HG02678 (cell line): ENCODE measurements at regions not wholly inside any gene's neighbourhood (a gene's known extent, or its start where the extent isn't known, plus 50 kb on each side); places are given as distances from the start of the nearest gene placed in this dataset.

Experiments
- ATAC-seq: cut with Tn5 transposase; IDR thresholded peaks from one replicate; pipeline ENCODE4 v1.9.1; 2021; ENCODE audit warnings: mild to moderate bottlenecking, moderate library complexity; ENCODE audit not compliant: unreplicated experiment

DNA sequence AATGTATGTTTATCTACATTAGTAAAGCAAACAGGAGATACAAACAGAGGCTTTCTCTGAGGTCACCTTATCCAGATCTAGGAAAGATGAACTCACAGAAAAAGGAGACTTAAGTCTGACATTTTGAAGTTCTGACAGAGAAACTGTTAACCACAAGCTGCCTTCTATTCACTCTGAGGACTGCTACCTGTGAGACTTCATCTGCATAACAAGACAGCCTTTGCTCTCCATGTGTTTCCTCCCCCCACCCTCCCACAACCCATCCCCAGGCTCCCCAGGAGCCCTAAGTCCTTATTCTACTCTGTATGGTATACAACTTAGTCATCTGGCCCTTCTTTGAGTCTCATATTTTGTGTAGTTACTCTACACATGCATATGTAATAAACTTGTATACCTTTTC is 699.0 kb downstream of the FGF9 start:
- no peak for ATAC-seq

DNA sequence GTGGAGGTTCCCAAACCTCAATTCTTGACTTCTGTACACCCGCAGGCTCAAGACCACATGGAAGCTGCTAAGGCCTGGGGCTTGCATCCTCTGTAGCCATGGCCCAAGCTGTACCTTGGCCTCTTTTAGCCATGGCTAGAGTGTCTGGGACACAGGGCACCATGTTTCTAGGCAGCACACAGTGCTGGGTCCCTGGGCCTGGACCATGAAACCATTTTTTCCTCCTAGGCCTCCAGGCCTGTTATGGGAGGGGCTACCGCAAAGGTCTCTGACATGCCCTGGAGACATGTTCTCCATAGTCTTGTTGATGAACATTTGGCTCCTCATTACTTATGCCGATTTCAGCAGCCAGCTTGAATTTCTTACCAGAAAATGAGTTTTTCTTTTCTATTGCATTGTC is 701.4 kb downstream of the FGF9 start:
- no peak for ATAC-seq

DNA sequence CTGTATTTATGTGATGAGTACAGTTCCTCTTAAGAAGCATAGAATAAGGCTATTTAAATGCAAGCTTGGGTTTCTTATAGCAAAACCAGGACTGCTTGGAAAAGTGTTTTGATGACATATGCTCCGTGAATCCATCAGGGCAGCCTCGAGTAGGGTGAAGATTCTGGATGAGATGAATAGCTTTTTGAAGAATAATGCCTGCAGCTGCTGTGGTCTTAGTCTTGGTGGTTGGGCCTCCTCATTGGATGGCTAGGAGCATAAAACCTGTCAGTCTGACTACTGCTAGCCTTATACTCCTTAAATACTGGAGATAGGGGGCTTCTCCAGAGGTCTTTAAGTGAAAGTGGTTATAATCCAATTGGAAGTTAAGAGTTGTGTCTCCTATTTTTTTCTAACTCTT is 704.3 kb downstream of the FGF9 start:
- ATAC-seq, result no peak

DNA sequence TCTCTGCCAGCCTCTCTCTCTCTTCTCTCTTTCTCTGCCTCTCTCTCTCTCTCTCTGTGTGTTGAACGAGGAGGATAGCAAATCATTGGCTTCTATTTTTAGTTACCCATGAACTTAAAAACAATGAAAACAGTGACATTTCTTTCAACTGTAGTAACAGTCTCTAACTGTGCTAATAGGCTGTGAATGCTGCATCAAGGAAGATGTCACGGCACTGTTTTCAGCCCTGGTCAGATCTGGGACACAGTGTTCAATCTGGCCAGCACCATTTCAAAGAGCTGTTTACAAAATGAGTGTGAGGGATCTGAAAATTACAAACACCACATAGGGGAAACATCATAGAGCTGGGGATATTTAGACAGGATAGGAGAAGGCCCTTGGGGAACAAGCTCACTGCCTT is 717.0 kb downstream of the FGF9 start:
- ATAC-seq, result no peak

DNA sequence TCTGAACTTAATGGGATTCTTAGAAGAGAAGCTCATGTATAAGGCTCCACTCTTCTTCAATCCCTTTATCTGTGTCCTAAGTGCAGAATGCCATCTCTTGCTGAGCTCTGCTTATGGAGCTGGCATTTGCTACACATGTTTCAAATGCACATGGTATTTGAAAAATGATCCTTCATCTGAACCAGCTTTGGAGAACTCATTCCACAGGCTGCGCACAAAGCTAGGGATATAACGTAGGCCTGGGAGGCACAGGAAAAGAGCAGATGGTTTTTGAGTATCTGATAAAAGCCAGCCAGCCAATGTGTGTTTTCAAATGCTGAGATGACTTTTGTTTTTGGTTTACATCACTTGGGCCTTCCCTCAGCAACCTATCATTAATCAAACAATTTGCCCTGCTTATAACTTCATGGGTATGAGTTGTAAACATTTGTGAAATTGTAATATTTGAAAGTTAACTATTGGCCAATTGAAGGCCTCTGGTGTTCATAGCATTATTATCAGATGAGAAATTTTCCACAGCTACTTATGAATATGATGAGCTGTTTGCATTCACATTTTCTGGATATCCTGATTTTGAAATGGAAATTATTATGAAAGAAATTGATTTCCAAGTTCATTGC is 729.0 kb downstream of the FGF9 start:
- no peak for ATAC-seq

DNA sequence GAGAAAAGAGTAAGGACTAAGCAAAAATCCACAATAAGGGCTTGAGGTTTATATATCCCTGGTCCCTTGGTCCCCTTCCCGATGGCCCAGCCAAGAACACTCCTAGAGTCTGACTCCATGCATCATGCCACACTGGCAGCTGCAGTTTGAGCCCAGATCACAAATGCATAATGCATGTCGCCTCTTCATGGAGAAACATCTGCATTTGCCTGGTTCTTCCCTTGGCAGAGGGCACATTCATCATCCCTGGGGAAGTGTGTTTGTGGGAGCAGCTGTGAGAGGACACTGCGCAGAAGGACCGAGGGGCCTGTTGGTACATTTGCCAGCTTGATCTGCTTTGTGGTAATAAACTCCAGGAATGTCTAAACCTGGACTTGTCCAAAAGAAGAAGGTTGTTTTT is 731.8 kb downstream of the FGF9 start:
- ATAC-seq, result no peak

DNA sequence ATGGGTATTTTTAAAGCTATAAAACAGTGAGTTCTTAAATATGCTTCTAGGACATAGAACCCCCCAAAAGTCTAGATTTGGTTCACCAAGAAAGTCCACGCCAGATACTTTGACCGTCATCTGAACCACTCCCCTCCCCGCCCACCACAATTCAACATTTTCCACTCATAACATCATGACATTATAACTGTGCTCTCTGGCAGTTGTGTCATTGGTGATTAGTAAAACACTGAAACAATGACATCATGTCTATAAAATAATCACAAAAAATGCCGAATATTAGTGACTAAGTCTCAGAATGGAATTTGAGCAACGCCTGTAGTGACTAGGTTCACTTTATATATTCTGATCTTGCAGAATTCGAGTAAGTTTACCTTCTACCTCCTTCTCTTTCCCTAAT is 732.3 kb downstream of the FGF9 start:
- no peak for ATAC-seq

DNA sequence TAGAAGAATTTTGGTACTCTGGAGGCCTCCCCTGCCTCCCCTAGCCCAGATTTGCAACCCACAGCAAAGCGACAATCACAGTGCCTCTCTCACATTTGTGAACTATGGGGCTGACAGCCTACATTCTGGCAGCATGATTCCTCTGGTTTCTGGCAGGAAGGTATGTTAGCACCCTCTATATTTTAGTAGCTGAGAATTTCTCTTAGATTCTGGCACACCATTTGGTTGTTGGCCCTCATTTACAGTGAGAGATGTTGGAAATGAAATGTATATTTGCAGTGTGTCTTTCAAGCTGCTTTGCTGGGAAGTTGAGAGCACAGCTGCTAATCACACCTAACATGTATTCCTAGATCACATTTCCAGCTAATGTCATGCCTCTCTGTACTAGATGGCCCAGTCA is 735.0 kb downstream of the FGF9 start:
- no peak for ATAC-seq

DNA sequence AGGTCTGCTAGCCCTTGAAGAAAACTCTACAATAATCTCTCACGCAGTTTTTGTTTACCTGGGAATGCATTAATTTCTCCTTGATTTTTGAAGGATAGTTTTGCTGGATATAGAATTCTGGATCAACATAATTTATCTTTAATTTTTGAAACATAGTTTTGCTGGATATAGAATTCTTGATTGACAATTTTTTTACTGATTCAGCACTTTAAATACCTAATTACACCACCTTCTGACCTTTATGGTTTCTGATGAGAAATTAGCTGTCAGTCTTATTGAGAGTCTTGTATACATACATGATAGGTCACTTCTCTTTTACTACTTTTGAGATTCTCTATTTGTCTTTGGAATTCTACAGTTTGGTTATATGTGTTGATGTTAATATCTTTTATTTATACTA is 741.6 kb downstream of the FGF9 start:
- ATAC-seq, result no peak

DNA sequence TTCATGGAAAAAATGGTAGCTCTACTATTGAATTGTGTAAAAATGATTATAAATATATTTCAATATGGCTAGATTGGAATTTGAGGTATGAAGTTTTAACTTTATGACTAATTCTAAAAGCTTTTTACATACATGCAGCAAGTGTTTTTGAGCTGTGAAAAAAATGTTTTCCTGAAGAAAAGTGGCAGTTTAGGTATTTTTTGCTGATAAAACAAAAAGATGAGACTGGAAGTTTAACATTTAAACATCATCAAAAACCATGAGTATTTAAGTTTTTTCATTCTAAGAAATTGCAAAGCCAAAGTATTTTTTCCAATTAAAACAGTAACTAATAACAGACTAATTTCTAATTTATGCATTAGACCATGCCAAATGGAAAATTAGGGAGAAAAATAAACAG is 751.1 kb downstream of the FGF9 start:
- no peak for ATAC-seq

DNA sequence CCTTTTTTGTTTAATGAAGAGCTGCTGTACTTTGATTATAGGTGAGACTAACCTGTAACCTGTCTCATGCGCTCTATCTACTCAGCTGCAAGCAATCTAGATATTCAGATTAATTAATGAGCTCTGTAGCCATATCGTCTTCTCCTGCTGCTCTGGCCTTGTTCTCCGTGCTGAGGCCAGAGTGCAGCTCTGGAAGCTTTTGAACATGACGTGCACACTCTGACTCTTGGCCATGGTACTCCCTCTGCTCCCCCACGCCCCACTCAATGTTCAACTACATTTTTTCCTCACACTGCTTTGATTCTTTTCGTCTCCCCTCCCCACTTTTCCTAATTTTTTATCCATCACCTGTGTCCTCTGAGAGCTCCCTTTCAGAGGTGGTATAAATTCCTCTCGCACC is 751.8 kb downstream of the FGF9 start:
- ATAC-seq, result no peak

DNA sequence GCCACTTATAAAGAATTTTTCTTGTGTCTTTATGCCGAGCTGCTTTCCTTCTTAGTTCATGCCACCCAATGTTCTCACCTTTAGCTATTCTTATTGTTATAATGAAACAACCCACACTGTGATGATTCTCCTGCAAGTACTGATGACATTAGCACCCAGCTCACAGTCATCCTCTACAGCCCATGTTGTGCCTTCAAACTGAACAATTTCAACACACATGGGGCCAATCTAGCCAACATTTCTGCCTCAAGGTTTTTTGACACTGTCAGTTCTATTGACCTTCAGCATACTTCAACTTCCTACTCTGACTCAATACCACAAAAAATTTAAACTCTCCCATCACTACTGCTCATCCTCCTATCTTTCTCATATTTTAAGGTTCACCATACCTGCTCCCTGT is 752.4 kb downstream of the FGF9 start:
- no peak for ATAC-seq

DNA sequence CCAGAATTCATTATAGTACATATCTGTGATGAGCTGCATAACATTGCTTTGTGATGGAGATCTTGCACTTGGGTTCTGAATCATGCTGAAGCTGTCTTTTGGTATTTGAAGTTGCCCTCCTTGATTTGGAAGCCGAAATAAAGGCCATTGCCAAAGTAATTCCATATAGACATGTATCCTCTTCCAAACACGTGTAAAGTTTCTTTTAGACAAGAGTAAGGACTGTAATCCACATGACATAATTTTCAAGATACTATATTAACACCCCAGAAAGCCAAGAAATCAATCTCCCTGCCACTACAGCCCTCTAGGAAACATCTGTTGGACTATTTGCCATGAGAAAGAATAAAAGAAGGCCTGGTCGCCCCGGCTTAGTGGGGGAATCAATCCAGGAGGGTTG is 754.2 kb downstream of the FGF9 start:
- ATAC-seq, result no peak

DNA sequence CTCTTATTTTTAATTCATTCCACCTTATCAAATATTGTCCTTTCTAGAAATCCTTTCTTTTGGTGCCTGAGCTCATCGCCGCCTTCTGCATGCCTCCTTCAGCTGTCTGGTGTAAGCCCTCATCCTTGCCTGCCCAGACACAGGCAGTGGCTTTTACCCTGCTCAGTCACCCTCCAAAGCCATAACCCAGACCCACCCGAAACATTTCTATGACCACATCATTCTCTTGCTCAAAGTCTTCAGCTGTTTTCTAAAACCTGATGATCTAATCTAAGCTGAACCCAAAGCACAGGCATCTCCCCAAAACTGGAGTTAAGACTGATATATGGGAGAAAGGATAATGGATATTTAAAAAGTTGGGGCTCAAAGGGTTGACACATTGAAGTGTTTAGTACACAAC is 753.7 kb upstream of the SGCG start:
- ATAC-seq, result no peak

DNA sequence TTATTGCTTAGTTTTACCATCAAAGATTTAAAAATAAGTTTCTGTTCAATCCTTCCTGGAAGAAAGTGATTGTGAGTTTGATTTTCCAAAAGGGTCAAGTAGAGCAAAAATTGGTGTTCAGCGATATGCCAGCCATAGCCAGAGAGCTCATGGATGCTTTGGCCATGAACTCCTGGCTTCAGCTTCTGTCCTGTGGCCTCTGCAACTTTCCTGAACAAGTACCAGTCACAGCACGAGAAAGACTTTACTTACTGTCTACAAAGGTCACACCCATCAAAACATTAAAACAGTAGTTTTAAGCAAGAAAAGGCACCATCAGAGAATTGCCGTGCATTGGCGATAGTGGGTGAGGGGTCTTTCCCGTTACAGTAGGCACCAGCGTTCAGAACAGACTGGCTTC is 753.0 kb upstream of the SGCG start:
- no peak for ATAC-seq

DNA sequence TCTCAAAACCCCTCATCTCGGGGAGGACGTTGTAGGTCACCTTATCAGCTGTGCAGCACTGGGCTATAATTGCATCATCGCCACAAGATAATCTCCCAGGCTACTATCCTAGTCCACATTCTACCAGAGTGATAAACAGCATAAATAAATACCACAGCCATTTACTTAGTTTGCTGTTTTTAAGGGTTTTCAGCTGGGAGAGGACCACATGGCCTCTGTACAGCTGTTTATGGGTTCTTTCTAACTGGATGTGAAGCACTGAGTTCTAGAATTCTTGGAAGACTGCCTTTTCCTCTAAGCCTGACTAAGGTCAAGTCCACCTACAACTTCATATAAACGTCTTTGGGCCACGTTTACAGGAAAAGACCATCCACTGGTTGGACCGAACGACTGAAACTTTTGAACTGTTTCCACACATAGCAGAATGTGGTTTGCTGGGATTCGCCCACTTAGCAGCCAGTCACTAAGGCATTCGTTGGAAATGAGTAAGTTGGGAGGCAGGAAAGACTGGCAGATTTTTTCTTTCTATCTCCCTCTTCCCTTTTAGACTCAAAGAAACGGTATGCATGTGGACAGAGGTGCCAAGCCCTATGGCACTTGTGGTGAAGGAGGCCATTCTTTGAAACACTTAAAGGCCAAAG is 752.5 kb upstream of the SGCG start:
- no peak for ATAC-seq

DNA sequence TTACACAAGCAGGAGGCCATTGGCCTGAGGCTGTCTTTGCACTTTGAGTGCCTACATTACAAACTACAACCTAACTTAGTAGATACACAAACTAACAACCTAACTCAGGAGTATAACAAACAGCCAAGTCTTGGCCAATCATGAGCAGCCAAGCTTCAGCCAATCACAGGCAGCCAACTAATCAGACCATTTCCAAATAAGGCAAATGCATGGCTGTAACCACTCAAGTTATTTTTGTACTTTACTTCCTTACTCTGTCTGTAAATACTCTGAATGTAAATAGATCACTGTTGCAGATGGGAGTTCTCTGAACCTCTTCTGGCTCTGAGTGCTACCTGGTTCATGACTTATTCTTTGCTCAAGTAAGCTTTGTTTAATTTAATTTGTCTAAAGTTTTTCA is 748.1 kb upstream of the SGCG start:
- ATAC-seq, result no peak

DNA sequence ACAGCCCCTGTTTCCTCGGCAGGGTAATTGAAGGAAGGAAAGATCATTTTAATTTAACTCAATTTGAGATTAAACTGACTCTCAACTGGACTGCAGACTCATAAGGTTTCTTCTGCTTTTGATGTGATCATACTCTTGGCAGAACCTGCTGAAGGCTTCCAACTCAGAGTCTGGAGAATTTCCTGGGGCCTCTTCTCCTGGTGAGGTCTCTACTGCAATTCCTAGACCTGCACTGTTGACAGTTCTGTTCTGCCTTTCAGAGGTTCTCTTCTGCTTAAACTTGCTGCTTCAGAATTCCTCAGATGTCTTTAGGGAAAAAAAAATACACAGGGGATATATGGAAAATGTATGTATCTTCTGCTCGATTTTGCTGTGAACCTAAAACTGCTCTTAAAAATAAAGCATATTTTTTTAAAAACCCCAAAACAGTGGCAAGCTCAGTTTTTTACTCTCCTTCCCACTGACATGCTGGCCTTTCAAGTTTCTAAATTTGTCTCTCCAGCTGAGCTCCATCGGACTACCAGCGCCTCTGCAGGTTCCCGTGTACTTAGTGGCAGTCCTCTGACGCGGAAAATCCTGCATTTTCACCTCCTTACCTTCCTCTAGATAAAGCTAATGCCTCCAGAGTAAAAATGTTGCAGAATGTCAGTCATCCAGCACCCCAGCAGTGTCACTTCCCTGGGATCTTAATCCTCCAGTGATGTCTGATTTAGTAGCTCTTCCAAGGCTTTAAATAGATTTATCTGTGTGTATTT is 733.5 kb upstream of the SGCG start:
- ATAC-seq, result no peak

DNA sequence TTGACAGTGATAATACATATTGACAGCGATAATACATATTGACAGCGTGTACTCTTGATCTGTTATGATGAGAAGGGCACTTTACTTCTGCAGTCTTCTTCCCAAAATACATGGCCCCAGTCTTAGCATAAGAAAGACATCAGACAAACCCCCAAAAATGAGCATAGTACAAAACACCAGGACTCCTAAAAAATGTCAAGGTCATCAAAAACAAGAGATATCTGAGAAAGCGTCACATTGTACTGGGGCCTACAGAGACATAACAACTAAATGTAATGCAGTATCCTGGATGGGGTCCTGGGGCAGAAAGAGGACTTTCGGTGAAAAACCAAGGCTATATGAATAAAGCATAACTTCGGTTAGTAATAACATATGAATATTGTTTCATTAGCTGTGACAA is 731.5 kb upstream of the SGCG start:
- ATAC-seq, result no peak

DNA sequence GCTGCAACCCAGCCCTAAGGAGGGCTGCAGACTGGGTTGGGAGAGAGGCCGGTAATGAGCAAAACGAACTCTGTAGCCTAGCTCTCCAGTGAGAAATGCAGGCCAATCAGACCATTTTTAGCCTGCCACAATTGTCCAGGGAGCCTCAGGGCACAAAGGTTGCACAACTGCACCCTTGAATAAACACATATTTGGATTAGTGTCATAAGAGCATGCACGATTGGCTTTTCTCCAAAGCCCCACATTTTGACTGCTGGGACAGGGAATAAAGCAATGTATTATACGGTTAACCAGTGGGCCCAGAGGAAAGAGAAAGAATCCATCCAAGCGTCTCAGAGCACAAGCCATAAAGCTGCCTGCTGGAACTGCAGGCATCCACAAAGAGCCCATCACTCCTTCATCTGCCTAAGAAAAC is 729.4 kb upstream of the SGCG start:
- ATAC-seq, result no peak

DNA sequence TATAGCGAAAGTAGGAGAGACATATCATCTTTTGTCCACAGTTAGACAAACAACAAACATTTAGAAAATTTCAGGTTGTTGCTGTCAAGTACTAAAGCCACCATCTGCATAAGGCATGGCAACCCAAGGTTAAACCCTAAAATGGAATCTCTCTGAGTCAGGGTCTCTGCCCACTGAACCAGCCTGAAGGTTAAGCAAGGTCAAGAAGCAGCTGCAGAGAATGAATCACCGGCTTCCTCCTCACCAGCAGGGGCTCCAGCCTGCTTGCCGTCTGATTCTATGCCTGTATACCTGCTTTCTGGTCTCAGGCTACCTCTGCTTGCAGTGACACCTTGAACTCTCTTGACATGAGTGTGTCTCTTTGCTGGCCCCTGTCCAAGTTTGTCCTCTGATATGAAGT is 726.2 kb upstream of the SGCG start:
- ATAC-seq, result no peak

DNA sequence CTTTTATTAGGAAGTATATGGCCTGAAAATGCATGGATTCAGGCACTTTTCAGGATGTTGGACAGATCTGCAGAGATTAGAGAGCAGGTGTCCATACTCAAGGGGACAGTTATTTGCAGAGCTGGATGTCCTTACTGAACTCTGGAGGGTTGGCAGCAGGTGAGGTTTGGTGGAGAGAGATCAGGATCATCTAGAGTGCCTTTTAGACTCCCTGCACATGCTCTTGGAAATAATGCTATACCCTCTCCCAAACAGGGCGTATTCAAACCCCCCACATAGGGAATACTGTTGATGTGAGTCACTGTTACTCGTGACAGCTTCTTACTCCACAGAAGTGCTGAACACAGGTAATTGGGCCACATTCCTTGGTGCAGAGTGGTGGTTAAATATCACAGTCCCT is 725.7 kb upstream of the SGCG start:
- no peak for ATAC-seq
